Peyer's patch (tissue), 4 donors: ENCODE measurements at regions not wholly inside any gene's neighbourhood (a gene's known extent, or its start where the extent isn't known, plus 50 kb on each side); places are given as distances from the start of the nearest gene placed in this dataset.

Experiments used
- CTCF ChIP-seq, 6 experiments: fragments of 450-650 bp in 4 of 6; fragments of 200-600 bp in 2 of 6; sonication (generic) in 1 of 6; IDR thresholded peaks; one replicate each; pipeline ENCODE4 v1.5.1; 2017 to 2019; ENCODE audit warnings: antibody characterized with exemption in 6 of 6, mild to moderate bottlenecking in 3 of 6, moderate library complexity in 1 of 6
- POLR2A ChIP-seq, 2 donors: fragments of 450-650 bp; IDR thresholded peaks; one replicate each; pipeline ENCODE4 v1.5.1; 2017; ENCODE audit warnings: antibody characterized with exemption in 2 of 2, mild to moderate bottlenecking in 2 of 2, moderate library complexity in 2 of 2

GRCh38 chr1:48121955-48122354 lies 100.6 kb upstream of the SLC5A9 start:
- TF ChIP-seq CTCF (IDR thresholded peaks at IDR 0.05), result no peak
- TF ChIP-seq POLR2A (IDR thresholded peaks at IDR 0.05), result no peak
